CD4-positive, alpha-beta T cell treated with Interleukin-17A for 1 hour (primary cell): ENCODE measurements at regions not wholly inside any gene's neighbourhood (a gene's known extent, or its start where the extent isn't known, plus 50 kb on each side); places are given as distances from the start of the nearest gene placed in this dataset.
A peak's percentile ranks its signal among the peaks of the same experiment; 100 is the strongest.

Experiments used
- DNase-seq: peaks from one replicate; pipeline ENCODE4 v3.0.0-alpha.2; 2020

GRCh38 chr2:160921386-160921964 lies 238.8 kb upstream of the TANK start:
- DNase-seq: no peak

GRCh38 chr2:160924936-160925353 lies 235.3 kb upstream of the TANK start:
- DNase-seq: no peak

- DNase-seq: no peak
Observed at GRCh38 chr2:160925956-160926355, 234.3 kb upstream of the TANK start.

DNA sequence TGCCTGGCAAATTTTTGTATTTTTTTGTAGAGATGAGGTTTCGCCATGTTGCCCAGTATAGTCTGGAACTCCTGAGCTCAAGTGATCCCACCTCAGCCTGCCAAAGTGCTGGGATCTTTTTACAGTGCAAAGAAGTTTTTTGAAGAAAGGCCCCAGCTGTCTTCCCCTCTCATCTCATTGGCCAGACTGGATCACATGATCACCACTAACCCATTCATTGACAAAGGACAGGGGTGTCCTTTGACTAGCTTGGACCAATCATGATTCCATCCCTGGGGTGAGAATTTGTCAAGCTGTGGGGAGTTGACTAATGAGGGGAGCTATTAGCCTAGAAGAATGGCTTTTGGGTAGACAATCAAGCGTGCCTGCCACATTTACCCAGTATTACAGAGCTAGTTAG lies 232.9 kb upstream of the TANK start:
- DNase-seq: no peak

GRCh38 chr2:160928854-160929301 lies 231.3 kb upstream of the TANK start:
- no peak for DNase-seq

DNA sequence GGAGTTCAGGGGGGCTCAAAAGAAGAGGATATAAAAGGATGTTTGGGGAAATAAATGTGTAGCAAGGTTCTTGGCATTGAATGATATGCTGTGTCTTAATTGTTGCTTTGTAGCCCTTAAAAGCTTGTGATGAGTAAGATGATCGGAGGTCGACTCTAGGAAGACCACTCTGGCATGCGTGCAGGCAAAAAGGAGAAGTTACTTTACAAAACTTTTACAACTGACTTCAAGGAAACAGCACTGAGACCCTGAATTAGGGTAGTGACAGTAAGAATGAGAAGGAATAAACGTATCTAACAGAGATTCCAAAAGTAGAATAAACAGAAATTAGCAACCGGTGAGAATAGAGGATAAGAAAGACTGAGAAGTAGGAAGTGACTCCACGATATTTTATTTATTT lies 228.7 kb upstream of the TANK start:
- DNase-seq: no peak

GRCh38 chr2:160932960-160933359 lies 227.3 kb upstream of the TANK start:
- no peak for DNase-seq

DNA sequence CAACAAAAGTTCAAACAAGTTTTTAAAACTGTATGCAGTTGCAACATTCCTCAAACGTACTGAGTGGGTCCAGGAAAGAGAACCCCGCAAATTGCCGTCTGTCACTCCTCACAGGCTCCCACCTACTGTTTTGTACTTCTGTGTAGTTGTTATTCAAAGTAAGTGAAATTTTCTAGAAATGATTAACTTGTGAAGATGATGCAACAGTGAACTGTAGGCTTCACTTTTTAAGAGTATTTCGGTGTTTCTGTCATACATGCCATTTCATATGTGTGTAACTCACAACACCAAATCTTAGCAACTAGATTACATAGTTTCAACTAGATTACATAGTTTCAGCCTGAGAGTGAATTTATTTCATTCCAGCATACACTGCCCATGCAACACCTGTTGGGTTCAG lies 226.0 kb upstream of the TANK start:
- DNase-seq: no peak

DNA sequence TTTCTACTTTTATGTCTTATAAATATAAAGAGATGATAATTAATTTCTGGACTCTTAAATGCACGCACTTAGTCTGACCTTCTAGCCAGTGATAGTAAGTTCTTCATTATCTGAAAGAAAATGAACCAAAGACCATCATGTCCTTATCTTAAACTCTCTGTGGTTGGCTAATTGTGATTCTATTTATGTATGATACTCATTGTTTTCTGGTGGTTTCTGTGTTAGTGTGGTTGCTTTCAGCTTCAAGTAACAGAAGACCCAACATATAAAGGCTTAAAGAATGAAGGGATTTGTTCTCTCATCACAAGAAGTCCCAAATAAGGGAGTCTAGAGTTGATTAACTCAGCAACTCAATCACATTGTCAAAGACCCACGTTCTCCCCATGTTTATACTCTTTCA lies 225.2 kb upstream of the TANK start:
- DNase-seq: no peak

- DNase-seq: no peak
Observed at GRCh38 chr2:160936044-160936806, 224.0 kb upstream of the TANK start.

- no peak for DNase-seq
Observed at GRCh38 chr2:160940271-160940670, 220.0 kb upstream of the TANK start.

DNA sequence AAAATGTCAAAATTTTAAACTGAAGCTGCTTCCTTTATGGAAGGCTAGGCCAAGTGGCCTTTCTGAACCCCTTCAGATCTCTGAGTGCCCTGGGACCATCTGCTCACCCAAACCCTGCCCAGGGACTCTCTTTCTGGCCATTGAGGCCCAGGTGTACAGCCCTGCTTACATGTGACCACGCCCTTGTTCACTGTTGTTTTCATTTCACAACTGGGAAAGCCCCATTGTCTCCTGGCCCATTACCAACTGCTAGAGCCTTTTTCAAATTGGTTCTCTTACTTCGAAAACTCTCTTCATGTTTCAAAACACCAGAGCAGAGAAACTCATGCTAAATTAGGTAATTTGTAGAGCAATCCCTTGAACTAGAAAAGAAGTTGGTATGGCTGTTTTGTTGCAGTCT lies 219.5 kb upstream of the TANK start:
- DNase-seq: peak; percentile 17

DNA sequence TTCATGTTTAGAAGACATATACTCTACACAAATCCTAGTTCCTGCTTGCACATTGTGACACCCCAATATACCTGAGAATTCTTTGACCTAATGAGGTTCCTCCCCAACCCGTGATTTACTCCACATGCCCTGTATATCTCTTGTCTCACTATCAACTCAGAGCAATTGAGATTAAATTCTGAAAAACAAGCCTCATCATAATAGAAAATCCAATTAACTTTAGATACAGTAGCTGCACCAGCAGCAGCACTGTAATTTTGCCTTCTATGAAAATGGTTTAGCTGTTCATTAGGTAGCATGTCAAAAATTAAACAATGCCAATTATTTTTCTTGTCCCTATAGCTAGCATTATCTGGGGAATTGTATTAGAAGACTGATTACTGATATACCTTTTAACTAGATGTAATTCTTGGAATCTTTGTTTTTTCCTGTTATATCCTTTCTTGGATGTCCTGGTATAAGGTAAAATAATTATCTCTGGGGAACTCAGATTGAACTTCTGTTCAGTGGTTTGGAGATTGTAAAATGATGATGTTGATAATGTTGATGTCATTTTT lies 218.9 kb upstream of the TANK start:
- DNase-seq: no peak

GRCh38 chr2:160942476-160943142 lies 217.6 kb upstream of the TANK start:
- no peak for DNase-seq

GRCh38 chr2:160943414-160943813 lies 216.8 kb upstream of the TANK start:
- DNase-seq: no peak

DNA sequence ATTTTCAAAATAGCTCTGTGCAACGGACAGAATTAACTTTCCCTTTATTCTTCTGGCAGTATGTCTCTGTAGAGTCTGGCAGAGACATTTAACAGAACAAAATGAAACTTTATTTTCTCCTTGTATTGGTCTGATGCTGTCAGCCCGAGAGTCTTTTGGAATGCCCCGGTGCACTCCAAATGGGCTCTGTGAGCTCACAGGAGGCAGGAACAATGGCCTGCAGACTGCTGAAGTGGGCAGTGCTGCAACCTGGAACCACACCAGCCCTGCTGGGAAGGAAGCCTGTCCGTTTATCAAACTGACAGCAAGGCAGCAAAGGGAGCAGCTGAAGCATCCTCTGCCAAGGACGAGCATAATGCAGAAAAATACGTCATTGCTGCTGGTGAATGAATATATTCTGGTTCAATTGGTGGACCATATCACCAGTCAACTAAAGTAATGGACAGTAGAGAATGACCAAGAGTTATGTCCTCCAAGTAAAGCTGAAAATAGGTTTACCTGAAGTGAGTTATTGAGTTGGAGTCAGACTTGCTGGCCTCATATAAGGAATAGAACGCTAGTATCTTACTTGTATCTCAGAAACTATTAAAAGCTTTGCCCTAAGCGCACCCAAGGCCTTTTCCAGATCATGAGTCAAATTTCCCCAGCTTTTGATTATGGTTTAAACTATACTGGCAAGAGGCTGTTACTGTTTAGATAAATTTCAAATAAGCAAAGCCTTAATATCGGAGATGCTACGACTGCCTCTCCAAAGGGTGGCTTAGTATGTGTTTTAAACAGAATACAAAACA lies 207.6 kb upstream of the TANK start:
- DNase-seq: no peak

DNA sequence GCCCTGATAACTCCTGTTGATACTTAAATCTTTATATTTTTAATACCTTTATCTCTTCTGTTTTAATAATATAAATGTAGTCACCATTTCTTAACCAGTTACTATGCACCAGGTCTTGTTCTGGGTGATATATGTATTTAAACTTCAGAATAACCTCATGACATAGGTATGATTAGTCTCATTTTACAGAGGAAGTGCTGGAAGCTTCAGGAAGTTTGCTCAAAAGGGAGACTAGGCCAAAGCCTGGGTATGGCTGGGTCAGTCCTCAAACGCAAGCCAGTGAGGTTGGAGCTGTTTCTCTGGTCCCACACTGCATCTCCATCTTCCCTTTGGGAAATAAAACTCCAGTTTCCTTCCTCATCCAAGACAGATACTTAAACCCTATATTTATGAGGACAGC lies 204.7 kb upstream of the TANK start:
- DNase-seq: no peak

DNA sequence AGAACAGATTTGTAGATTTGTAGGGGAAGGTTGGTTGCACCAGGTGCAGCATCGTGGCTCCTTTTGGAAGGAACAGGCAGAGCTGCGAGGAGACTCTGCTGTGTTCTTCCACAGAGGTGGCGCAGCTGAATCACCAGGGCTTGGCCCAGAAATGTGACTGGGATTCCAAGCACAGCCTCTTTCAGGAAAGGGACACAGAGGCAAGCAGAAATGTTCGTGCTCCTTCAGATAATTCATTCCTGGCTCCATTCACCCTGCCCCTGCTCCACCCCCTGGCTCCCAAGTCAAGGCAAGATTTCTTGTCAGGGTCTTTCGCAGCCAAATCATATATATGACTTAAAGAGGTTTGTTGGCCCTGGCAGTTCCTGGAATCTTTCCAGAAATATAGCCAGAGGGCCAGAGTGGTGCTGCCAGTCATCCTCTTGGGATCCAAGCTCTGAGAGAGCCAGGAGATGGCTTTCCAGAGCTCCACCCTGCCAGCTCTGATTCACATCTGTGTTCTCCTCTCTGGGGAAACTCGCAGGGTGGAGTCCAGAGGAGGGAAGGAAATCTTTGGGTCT lies 203.9 kb upstream of the TANK start:
- no peak for DNase-seq

GRCh38 chr2:160963957-160964356 lies 196.3 kb upstream of the TANK start:
- DNase-seq: no peak

DNA sequence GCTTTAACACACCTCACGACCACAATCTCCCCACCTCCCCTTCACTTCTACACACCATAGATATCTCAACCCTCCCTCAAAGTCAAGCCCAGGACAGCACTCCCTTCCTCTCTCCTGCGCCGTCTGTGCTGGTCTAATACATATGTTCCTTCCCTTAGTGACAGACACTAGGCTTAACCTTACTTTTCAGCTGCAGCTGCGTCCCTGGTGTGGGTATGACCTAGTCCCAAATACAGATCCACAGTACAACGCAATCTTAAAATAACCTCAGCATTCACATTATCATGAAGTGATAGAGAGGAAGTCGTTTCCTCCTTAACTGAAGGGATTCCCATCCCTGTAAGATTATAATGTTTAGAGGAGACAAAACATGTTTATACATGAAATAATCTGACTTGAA lies 192.7 kb upstream of the TANK start:
- no peak for DNase-seq

- DNase-seq: no peak
Observed at GRCh38 chr2:160968183-160968582, 192.0 kb upstream of the TANK start.

- DNase-seq: peak; percentile 19
Observed at GRCh38 chr2:160970052-160970965, 189.9 kb upstream of the TANK start.
